ENCODE measurements at regions not wholly inside any gene's neighbourhood (a gene's known extent, or its start where the extent isn't known, plus 50 kb on each side); places are given as distances from the start of the nearest gene placed in this dataset.

GRCh38 chr12:39157696-39158342 lies 252.4 kb upstream of the CPNE8 start:
- CTCF ChIA-PET, result no interaction called here
- Histone ChIP-seq H3K27me3 (replicated peaks; ENCODE audit: insufficient read depth, low read depth, low read length, poor library complexity) (no peaks in the 10 kb centered on the region), H3K4me3 (ENCODE audit: low read depth, low read length, poor library complexity, severe bottlenecking) (no peak overlapping the region), H3K9me3 (ENCODE audit: low read depth, low read length, poor library complexity, severe bottlenecking) (no peaks in the 10 kb centered on the region), H3K36me3 (ENCODE audit: insufficient read depth, low read length, poor library complexity, severe bottlenecking) (no peaks in the 10 kb centered on the region), H3K27ac (ENCODE audit: low read depth, low read length, poor library complexity, severe bottlenecking) (no peak overlapping the region), H3K4me1 (ENCODE audit: insufficient read depth, low read length, poor library complexity, severe bottlenecking) (no peaks in the 10 kb centered on the region)
- POLR2A ChIA-PET (ENCODE audit: low non-redundant PET), result no interaction called here
- BruUV-seq (replicated peaks), result no TSS peak
- intact Hi-C loops (cut with micrococcal nuclease; ENCODE audit: unreplicated experiment), result no loop called here
- DNase-seq (ENCODE audit: low spot score), result no peak
- TF ChIP-seq CTCF (conservative IDR thresholded peaks at IDR 0.05; ENCODE audit: low read depth, low read length), result no peak
- no peak for TF ChIP-seq EZH2 (IDR thresholded peaks at IDR 0.05; ENCODE audit: borderline replicate concordance, low read depth, low read length, poor library complexity, severe bottlenecking)

GRCh38 chr12:39145175-39145999 lies 240.0 kb upstream of the CPNE8 start:
- peak overlapping the region; percentile 57 for H3K4me3 ChIP-seq (ENCODE audit: low read depth, low read length, poor library complexity, severe bottlenecking)
- H3K36me3 ChIP-seq (ENCODE audit: insufficient read depth, low read length, poor library complexity, severe bottlenecking), result no peaks in the 10 kb centered on the region
- H3K4me1 ChIP-seq (ENCODE audit: insufficient read depth, low read length, poor library complexity, severe bottlenecking), result no peaks in the 10 kb centered on the region
- ChIA-PET POLR2A (ENCODE audit: low non-redundant PET) (no interaction called here), CTCF (no interaction called here)
- no peak for TF ChIP-seq EZH2 (IDR thresholded peaks at IDR 0.05; ENCODE audit: borderline replicate concordance, low read depth, low read length, poor library complexity, severe bottlenecking)
- peak; percentile 71 for TF ChIP-seq CTCF (conservative IDR thresholded peaks at IDR 0.05; ENCODE audit: low read depth, low read length)
- BruUV-seq (replicated peaks), result no TSS peak
- H3K9me3 ChIP-seq (ENCODE audit: low read depth, low read length, poor library complexity, severe bottlenecking), result peaks cover 5% of the 10 kb centered on the region
- DNase-seq (ENCODE audit: low spot score), result peak; percentile 71
- H3K27me3 ChIP-seq (replicated peaks; ENCODE audit: insufficient read depth, low read depth, low read length, poor library complexity), result peaks cover 9% of the 10 kb centered on the region
- H3K27ac ChIP-seq (ENCODE audit: low read depth, low read length, poor library complexity, severe bottlenecking), result no peak overlapping the region
- intact Hi-C loops (cut with micrococcal nuclease; ENCODE audit: unreplicated experiment), result loop anchor here (5.0 kb wide), 2 partner anchors 52 to 107 kb away; no protein-coding TSS in a partner anchor

GRCh38 chr12:39144613-39145061 lies 239.2 kb upstream of the CPNE8 start:
- no TSS peak for BruUV-seq (replicated peaks)
- Histone ChIP-seq H3K27me3 (replicated peaks; ENCODE audit: insufficient read depth, low read depth, low read length, poor library complexity) (peaks cover 9% of the 10 kb centered on the region), H3K4me1 (ENCODE audit: insufficient read depth, low read length, poor library complexity, severe bottlenecking) (no peaks in the 10 kb centered on the region), H3K9me3 (ENCODE audit: low read depth, low read length, poor library complexity, severe bottlenecking) (peaks cover 2% of the 10 kb centered on the region), H3K27ac (ENCODE audit: low read depth, low read length, poor library complexity, severe bottlenecking) (no peak overlapping the region), H3K36me3 (ENCODE audit: insufficient read depth, low read length, poor library complexity, severe bottlenecking) (no peaks in the 10 kb centered on the region), H3K4me3 (ENCODE audit: low read depth, low read length, poor library complexity, severe bottlenecking) (peak overlapping the region; percentile 57)
- TF ChIP-seq EZH2 (IDR thresholded peaks at IDR 0.05; ENCODE audit: borderline replicate concordance, low read depth, low read length, poor library complexity, severe bottlenecking) (no peak), CTCF (conservative IDR thresholded peaks at IDR 0.05; ENCODE audit: low read depth, low read length) (no peak)
- no peak for DNase-seq (ENCODE audit: low spot score)
- CTCF ChIA-PET, result no interaction called here
- POLR2A ChIA-PET (ENCODE audit: low non-redundant PET), result no interaction called here
- intact Hi-C loops (cut with micrococcal nuclease; ENCODE audit: unreplicated experiment), result loop anchor here (5.0 kb wide), 2 partner anchors 53 to 108 kb away; no protein-coding TSS in a partner anchor
